Ovary (tissue), 7 donors: ENCODE measurements at regions not wholly inside any gene's neighbourhood (a gene's known extent, or its start where the extent isn't known, plus 50 kb on each side); places are given as distances from the start of the nearest gene placed in this dataset.
"Not testable (repeated sequence)": the region's sequence is repeated elsewhere in the genome, so short reads cannot be mapped to it uniquely, and the experiment has no call there.

Source experiments
- DNase-seq, 5 donors: peaks; one replicate each; pipeline ENCODE4 v3.0.0-alpha.2; 2019 to 2020
- H3K27ac ChIP-seq, 2 donors: fragments of 200-600 bp; one replicate each; pipeline versions ENCODE4 v1.5.1 to v1.8.0; 2019 to 2022
- H3K27me3 ChIP-seq: fragments of 200-600 bp; one replicate; pipeline ENCODE4 v1.8.0; 2022
- H3K36me3 ChIP-seq: fragments of 200-600 bp; sonication (generic); one replicate; pipeline ENCODE4 v1.5.1; 2019
- H3K4me1 ChIP-seq: one replicate; pipeline ENCODE4 v1.8.1; 2013; ENCODE audit warnings: mild to moderate bottlenecking, moderate library complexity; ENCODE audit not compliant: insufficient read depth
- H3K4me3 ChIP-seq: fragments of 200-600 bp; sonication (generic); one replicate; pipeline ENCODE4 v1.5.1; 2017
- H3K9me3 ChIP-seq, 2 donors: fragments of 200-600 bp in 1 of 2; sonication (generic) in 1 of 2; one replicate each; pipeline versions ENCODE4 v1.5.1 to v1.8.1; 2013 to 2019; ENCODE audit warnings: mild to moderate bottlenecking in 1 of 2, moderate library complexity in 1 of 2
- EP300 ChIP-seq: sonication (generic); formaldehyde crosslinking; IDR thresholded peaks from one replicate; pipeline ENCODE4 v1.6.1; 2017; ENCODE audit warnings: antibody characterized with exemption
- POLR2A ChIP-seq: fragments of 450-650 bp; IDR thresholded peaks from one replicate; pipeline ENCODE4 v1.6.1; 2017; ENCODE audit warnings: antibody characterized with exemption, mild to moderate bottlenecking, moderate library complexity
- WGBS, 3 donors: extraction: QIAGEN DNeasy Blood & Tissue Kit in 1 of 3; methylation state at CpG; one replicate each; pipeline versions ENCODE4 v1.1.5 to v1.1.7; 2013 to 2017; 5-methylcytosine and 5-hydroxymethylcytosine counted together
- intact Hi-C, 4 donors: fragments of 100-400 bp; cut with DNase I; formaldehyde crosslinking; loops; one replicate each; pipeline versions ENCODE4 v1.11.0 to v1.15.1; 2022 to 2023
- TF ChIP-seq, protein P1 (sequence below), 3 donors: fragments of 450-650 bp in 2 of 3; fragments of 200-600 bp in 1 of 3; IDR thresholded peaks; one replicate each; pipeline versions ENCODE4 v1.5.1 to v1.8.0; 2016 to 2022; ENCODE audit warnings: antibody characterized with exemption in 3 of 3, mild to moderate bottlenecking in 1 of 3
- donor health status: DM: no; HTN: no; CAD: no; lungs with moderate emphysema.
- donor health status: DM: no; HTN: no; CAD: no.
- donor health status: Bipolar disorder and iron deficiency.
- donor health status: DM: no; HTN: no; CAD: no.
- donor health status: DM: yes; HTN: yes; CAD: no.

DNA sequence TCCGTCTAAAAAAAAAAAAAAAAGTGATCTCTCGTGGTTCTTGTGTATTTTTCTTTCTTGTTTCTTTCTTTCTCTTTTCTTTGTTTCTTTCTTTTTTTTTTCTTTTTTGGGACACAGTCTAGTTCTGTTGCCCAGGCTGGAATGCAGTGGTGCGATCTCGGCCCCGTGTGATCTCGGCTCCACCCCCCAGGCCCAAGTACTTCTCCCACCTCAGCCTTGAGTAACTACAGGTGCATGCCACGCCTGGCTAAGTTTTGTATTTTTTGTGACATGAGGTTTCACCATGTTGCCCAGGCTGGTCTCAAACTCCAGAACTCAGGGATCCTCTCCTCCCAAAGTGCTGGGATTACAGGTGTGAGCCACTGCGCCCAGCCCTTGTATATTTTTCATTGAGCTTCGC lies 91.4 kb downstream of the TMEM237 start:
- H3K27me3 ChIP-seq: no peaks in the 10 kb centered on the region
- H3K9me3 ChIP-seq: no peaks in the 10 kb centered on the region
- H3K4me3 ChIP-seq: no peak overlapping the region
- DNase-seq: no peak
- H3K36me3 ChIP-seq: no peaks in the 10 kb centered on the region
- no peak overlapping the region for H3K27ac ChIP-seq
- intact Hi-C loops: no loop called here
- 86 to 87% (median 87%) methylated on average over 9 of the region's 9 CpGs for WGBS, 3 donors
- TF ChIP-seq, protein P1, sequence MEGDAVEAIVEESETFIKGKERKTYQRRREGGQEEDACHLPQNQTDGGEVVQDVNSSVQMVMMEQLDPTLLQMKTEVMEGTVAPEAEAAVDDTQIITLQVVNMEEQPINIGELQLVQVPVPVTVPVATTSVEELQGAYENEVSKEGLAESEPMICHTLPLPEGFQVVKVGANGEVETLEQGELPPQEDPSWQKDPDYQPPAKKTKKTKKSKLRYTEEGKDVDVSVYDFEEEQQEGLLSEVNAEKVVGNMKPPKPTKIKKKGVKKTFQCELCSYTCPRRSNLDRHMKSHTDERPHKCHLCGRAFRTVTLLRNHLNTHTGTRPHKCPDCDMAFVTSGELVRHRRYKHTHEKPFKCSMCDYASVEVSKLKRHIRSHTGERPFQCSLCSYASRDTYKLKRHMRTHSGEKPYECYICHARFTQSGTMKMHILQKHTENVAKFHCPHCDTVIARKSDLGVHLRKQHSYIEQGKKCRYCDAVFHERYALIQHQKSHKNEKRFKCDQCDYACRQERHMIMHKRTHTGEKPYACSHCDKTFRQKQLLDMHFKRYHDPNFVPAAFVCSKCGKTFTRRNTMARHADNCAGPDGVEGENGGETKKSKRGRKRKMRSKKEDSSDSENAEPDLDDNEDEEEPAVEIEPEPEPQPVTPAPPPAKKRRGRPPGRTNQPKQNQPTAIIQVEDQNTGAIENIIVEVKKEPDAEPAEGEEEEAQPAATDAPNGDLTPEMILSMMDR (IDR thresholded peaks at IDR 0.05): no peak
- TF ChIP-seq EP300 (no peak), POLR2A (no peak)
- H3K4me1 ChIP-seq: no peaks in the 10 kb centered on the region

DNA sequence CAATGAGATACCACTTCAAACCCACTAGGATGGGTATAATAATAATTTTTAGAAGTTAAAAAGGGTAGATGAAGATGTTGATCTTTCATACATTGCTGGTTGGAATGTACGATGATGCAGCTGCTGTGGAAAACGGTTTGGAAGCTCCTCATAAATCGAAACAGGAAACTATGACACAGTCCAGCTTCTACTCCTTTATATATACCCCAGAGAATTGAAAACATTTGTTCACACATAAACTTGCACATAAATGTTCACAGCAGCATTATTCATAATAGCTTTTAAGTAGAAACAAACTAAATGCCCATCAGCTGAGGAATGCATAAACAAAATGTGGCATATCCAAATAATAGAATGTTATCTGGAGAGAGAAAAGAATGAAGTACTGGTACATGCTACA lies 95.0 kb downstream of the STRADB start:
- 30 to 51% (median 50%) methylated on average over 3 of the region's 3 CpGs for WGBS, 3 donors
- intact Hi-C loops: no loop called here
- DNase-seq: no peak

DNA sequence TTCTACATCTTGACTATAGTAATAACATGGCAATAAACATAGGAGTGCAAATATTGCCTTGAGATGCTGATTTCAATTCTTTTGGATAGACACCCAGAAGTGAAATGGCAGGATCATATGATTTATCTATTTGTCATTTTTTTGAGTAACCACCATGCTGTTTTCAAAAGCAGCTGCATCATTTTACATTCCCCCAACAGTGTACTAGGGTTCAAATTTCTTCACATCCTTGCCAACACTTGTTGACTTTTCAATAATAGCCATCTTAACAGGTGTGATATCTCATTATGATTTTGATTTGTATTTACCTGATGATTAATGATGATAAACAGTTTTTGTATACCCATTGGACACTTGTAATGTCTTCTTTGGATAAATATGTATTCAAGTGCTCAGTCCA lies 90.8 kb downstream of the STRADB start:
- Histone ChIP-seq H3K4me1 (no peaks in the 10 kb centered on the region), H3K9me3 (no peaks in the 10 kb centered on the region), H3K36me3 (no peaks in the 10 kb centered on the region), H3K27ac (no peak overlapping the region), H3K4me3 (no peak overlapping the region), H3K27me3 (no peaks in the 10 kb centered on the region)
- DNase-seq: no peak
- intact Hi-C loops: no loop called here
- TF ChIP-seq EP300 (no peak), POLR2A (no peak)
- TF ChIP-seq, protein P1 (IDR thresholded peaks at IDR 0.05): no peak

More for the DNA sequence above, 95.0 kb downstream of the STRADB start:
- Histone ChIP-seq H3K9me3 (no peaks in the 10 kb centered on the region), H3K4me1 (no peaks in the 10 kb centered on the region), H3K27me3 (no peaks in the 10 kb centered on the region), H3K36me3 (no peaks in the 10 kb centered on the region), H3K4me3 (no peak overlapping the region), H3K27ac (no peak overlapping the region)
- no peak for TF ChIP-seq POLR2A

DNA sequence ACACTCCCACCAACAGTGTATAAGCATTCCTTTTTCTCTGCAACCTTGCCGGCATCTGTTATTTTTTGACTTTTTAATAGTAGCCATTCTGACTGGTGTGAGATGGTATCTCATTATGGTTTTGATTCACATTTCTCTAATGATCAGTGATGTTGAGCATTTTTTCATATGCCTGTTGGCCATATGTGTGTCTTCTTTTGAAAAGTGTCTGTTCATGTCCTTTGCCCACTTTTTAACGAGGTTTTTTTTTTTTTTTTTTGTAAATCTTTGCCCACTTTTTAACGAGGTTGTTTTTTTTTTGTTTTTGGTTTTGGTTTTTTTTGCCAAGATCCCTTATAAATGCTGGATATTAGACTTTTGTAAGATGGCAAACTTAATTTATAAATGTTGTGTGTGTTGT lies 87.7 kb downstream of the STRADB start:
- DNase-seq, H3K27ac ChIP-seq, H3K36me3 ChIP-seq, H3K4me3 ChIP-seq, H3K27me3 ChIP-seq, H3K9me3 ChIP-seq, H3K4me1 ChIP-seq, intact Hi-C loops: not testable (repeated sequence)
- WGBS, 3 donors: 52 to 66% (median 58%) methylated on average over 3 of the region's 3 CpGs

DNA sequence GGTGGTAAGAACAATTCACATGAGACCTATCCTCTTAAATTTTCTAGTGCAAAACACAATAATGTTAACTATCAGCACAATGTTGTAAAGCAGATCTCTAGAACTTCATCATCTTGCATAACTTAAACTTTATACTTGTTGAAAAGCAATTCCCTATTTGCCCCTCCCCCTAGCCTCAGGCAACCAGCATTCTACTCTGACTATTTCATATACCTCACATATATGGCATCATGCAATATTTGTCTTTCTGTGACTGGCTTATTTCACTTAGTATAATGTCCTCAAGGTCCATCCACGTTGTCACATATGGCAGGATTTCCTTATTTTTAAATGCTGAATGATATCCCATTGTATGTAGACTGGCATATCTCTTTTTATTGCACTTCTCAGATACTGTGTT lies 86.5 kb downstream of the STRADB start:
- no peak overlapping the region for H3K27ac ChIP-seq
- WGBS, 3 donors: 77 to 90% (median 85%) methylated on average over 1 of the region's 1 CpG
- no peaks in the 10 kb centered on the region for H3K36me3 ChIP-seq
- no peak overlapping the region for H3K4me3 ChIP-seq
- TF ChIP-seq EP300 (no peak), POLR2A (no peak)
- TF ChIP-seq, protein P1 (IDR thresholded peaks at IDR 0.05): no peak
- no peaks in the 10 kb centered on the region for H3K9me3 ChIP-seq
- no peak for DNase-seq
- intact Hi-C loops: no loop called here
- H3K27me3 ChIP-seq: no peaks in the 10 kb centered on the region
- H3K4me1 ChIP-seq: no peaks in the 10 kb centered on the region

DNA sequence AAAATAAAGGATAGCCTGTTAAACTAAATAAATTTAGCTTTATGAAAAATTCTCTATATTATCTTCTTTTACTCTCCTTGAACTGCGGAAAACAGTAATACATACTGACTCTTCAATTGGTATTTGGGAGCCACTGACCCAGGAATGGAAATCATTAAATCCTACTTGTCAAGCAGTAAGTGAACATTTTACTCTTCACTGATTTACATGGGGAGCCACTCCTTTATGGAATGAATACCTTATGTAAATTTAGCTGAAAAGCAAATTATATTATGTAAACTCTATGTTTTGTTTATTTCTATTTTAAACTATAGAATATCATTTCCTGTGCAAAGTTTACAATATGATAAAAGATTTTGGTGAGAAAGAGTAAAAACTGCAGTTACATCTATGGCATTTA lies 85.2 kb downstream of the STRADB start:
- 94 to 96% (median 95%) methylated on average over 1 of the region's 1 CpG for WGBS, 3 donors
- TF ChIP-seq, protein P1 (IDR thresholded peaks at IDR 0.05): no peak
- no peak for TF ChIP-seq POLR2A
- no peak for TF ChIP-seq EP300
- Histone ChIP-seq H3K27me3 (no peaks in the 10 kb centered on the region), H3K9me3 (no peaks in the 10 kb centered on the region), H3K4me3 (no peak overlapping the region), H3K4me1 (no peaks in the 10 kb centered on the region), H3K36me3 (no peaks in the 10 kb centered on the region), H3K27ac (no peak overlapping the region)
- intact Hi-C loops: no loop called here
- DNase-seq: no peak
